Stimulated activated memory B cell treated with anti-CD40 and anti-IgM and Interleukin-4, amounts not matched to agents 10 μg/mL and 1 μg/mL and 100 μg/mL, for 72 hours (primary cell): ENCODE measurements at regions not wholly inside any gene's neighbourhood (a gene's known extent, or its start where the extent isn't known, plus 50 kb on each side); places are given as distances from the start of the nearest gene placed in this dataset.

ENCODE experiments used
- ATAC-seq: fragments of 150-1000 bp; cut with Tn5 transposase; 2 replicates; pipeline ENCODE4 v1.10.0; 2021
- H3K27ac Mint-ChIP-seq: one replicate; pipeline ENCODE4 v1.8.0; 2022; ENCODE audit warnings: mild to moderate bottlenecking, mixed read lengths
- H3K27me3 Mint-ChIP-seq: one replicate; pipeline ENCODE4 v1.8.0; 2022; ENCODE audit warnings: mixed read lengths
- H3K36me3 Mint-ChIP-seq: one replicate; pipeline ENCODE4 v1.8.0; 2022; ENCODE audit warnings: mixed read lengths
- H3K4me1 Mint-ChIP-seq: one replicate; pipeline ENCODE4 v1.8.0; 2022; ENCODE audit warnings: mixed read lengths
- H3K4me3 Mint-ChIP-seq: one replicate; pipeline ENCODE4 v1.8.0; 2022; ENCODE audit warnings: mild to moderate bottlenecking, moderate library complexity, mixed read lengths
- H3K9me3 Mint-ChIP-seq: one replicate; pipeline ENCODE4 v1.8.0; 2022; ENCODE audit warnings: mixed read lengths

DNA sequence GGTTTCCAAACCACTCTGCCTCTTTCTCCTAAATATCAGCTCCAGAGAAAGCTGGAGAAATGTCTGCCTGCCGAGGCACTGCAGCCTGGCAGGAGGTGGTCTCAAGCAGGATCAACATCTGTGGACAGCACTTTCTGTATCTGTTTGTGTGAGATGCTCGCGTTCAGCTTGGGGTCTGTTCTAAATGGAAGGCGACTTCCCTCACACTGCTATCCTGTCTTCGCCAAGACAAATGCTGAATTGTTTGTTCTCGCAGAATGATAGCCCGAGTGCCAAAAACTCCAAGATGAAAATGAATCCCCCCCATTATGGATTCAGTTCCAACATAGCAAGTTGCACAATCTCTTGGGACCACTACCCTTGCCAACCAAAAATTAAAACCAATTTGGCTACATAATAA, 72.2 kb upstream of the PALS2 start:
- H3K36me3 Mint-ChIP-seq: no peaks in the 10 kb centered on the region
- no peaks in the 10 kb centered on the region for H3K4me1 Mint-ChIP-seq
- no peaks in the 10 kb centered on the region for H3K9me3 Mint-ChIP-seq
- no peak overlapping the region for H3K27ac Mint-ChIP-seq
- no peak for ATAC-seq
- peaks cover 3% of the 10 kb centered on the region for H3K27me3 Mint-ChIP-seq
- H3K4me3 Mint-ChIP-seq: no peak overlapping the region

DNA sequence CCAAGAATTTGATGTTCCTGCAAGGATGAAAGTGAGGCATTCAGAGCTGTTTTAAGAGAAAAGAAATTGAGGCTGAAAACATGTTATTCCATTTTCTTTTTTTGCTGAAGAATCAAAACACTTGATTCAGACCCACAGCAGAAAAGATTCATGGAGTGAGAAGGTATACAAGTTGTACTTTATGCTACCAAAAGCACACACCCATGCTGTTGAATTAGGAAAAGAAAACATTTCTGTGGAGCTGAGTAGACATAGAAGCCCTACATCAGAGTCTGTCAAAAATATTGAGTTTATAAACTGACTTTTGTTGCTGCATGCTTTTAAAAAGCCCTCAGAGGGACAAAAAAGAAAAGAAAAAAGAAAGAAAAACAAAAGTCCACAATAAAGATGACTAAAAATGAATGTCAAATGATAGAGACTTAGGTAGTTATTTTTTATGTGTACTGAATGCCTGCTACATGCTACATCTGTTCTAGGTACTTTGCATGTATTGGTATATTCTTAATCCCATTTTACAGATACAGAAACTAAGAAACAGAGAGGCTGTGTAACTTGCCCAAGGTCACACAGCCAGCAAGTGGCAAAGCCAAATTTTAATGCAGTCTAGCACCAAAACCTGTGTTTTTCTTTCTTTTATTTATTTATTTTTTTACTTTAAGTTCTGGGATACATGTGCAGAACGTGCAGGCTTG, 71.7 kb upstream of the PALS2 start:
- Mint-ChIP-seq H3K36me3 (no peaks in the 10 kb centered on the region), H3K4me3 (no peak overlapping the region), H3K27ac (no peak overlapping the region), H3K4me1 (no peaks in the 10 kb centered on the region), H3K27me3 (peaks cover 9% of the 10 kb centered on the region), H3K9me3 (no peaks in the 10 kb centered on the region)
- no peak for ATAC-seq

DNA sequence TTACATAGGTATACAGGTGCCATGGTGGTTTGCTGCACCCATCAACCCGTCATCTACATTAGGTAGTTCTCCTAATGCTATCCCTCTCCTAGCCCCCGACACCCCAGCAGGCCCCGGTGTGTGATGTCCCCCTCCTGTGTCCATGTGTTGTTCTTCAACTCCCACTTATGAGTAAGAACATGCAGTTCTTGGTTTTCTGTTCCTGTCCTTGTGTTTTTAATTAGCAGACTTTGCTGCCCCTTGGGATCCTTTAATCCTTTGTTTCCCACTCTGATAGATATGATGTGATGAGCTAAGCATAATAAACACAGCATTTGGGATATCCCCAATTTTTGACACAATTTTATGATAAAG, 71.1 kb upstream of the PALS2 start:
- H3K27me3 Mint-ChIP-seq: peaks cover 11% of the 10 kb centered on the region
- no peak for ATAC-seq

DNA sequence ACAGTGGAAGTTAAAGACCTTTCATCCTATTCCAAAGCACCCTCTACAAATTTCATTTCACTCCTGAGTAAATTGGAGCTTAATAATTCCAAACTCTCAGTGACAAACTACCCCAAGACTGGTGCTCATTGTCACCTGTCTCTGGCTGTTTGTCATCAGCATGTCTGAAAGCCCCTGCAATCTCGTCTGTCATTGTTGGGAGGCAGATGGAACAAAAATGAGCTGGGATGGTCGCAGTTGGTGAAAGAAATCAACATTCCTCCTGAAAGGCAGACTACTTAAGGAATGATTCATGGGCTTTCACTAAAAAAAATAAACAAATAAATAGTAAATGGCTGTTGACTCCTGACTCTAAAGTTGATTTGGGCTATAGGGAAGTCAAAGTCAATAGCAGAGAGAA, 69.7 kb upstream of the PALS2 start:
- Mint-ChIP-seq H3K4me1 (no peaks in the 10 kb centered on the region), H3K4me3 (no peak overlapping the region)
- no peak for ATAC-seq

More for the DNA sequence above, 71.1 kb upstream of the PALS2 start:
- Mint-ChIP-seq H3K9me3 (no peaks in the 10 kb centered on the region), H3K27ac (no peak overlapping the region), H3K4me1 (no peaks in the 10 kb centered on the region), H3K36me3 (no peaks in the 10 kb centered on the region), H3K4me3 (no peak overlapping the region)

DNA sequence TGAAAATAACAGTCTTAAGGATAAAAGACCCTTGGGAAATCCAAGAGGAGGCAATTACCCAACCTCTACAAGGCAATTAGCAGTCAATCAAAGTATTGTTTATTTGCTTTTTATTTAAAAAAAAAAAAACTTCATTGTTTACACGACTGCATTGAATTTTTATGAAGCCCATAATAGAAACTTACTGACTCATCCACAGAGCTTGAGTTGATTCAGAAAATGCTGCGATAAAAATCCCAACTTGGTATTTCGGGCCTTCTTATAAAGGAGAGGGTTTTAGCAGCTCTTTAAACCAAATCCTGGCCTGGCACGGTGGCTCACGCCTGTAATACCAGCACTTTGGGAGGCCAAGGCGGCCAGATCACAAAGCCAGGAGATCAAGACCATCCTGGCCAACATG, 69.2 kb upstream of the PALS2 start:
- Mint-ChIP-seq H3K4me3 (no peak overlapping the region), H3K9me3 (no peaks in the 10 kb centered on the region), H3K36me3 (no peaks in the 10 kb centered on the region), H3K4me1 (no peaks in the 10 kb centered on the region), H3K27ac (no peak overlapping the region), H3K27me3 (peaks cover 11% of the 10 kb centered on the region)
- no peak for ATAC-seq

More for the DNA sequence above, 69.7 kb upstream of the PALS2 start:
- Mint-ChIP-seq H3K9me3 (no peaks in the 10 kb centered on the region), H3K27ac (no peak overlapping the region), H3K27me3 (peaks cover 11% of the 10 kb centered on the region), H3K36me3 (no peaks in the 10 kb centered on the region)

DNA sequence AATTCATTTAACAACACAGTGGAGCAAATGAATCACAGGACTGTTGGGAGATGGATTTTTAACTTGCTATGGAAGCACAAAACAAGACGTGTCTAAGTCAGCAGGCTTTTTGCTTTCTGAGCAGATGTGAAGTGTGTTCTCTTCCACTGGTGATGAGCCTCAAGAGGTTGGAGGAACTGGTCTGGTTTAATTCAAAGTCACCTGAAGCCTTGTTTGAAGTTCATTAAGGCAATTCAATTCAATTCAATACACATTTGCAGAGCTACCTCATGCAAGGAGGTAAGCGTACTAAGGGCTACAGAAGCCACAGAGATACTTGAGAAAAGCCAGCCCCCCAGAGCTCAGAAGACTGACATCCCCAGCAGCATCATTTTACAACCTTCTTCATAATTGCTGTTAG, 68.4 kb upstream of the PALS2 start:
- H3K4me1 Mint-ChIP-seq: no peaks in the 10 kb centered on the region
- ATAC-seq: no peak
- no peak overlapping the region for H3K4me3 Mint-ChIP-seq
- no peak overlapping the region for H3K27ac Mint-ChIP-seq
- no peaks in the 10 kb centered on the region for H3K36me3 Mint-ChIP-seq
- H3K27me3 Mint-ChIP-seq: peaks cover 11% of the 10 kb centered on the region
- H3K9me3 Mint-ChIP-seq: no peaks in the 10 kb centered on the region

DNA sequence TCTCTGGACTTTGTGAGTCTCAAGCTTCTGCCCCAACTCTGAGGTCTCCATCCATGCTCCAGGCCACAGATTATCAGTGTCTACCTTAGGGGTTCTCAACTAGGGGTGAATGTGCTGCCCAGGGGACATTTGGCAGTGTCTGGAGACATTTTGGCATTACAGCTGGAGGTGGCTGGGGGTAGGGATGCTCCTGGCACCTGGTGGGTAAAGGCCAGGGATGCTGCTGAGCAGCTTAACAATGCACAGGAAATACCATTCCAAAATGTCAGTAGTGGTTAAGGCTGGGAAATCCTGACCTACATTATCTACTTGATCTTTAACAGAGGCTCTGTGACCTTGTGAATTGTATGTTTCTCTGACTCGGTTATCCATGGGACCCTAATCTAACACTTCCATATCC, 67.3 kb upstream of the PALS2 start:
- no peak overlapping the region for H3K27ac Mint-ChIP-seq
- H3K36me3 Mint-ChIP-seq: no peaks in the 10 kb centered on the region
- no peak overlapping the region for H3K4me3 Mint-ChIP-seq
- H3K9me3 Mint-ChIP-seq: no peaks in the 10 kb centered on the region
- ATAC-seq: no peak
- H3K27me3 Mint-ChIP-seq: peaks cover 11% of the 10 kb centered on the region
- H3K4me1 Mint-ChIP-seq: no peaks in the 10 kb centered on the region

DNA sequence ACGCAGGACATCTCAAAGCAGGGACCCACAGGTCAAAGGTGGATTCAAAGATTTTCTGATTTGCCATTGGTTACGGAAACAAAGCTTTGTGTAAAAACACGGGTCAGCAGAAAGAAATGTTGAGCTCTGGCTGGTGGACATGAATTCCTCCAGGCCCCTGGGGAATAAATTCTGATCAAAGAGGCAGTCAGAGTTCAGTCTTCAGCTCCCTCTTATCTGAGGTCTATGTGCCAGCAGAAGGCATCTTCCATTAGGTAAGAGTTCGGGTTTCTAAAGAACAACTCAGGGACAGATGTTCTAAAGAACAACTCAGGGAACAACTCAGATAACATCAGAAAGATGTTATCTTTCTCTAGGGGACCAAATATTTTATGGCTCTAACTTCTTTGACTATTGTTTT, 64.9 kb upstream of the PALS2 start:
- H3K4me3 Mint-ChIP-seq: no peak overlapping the region
- H3K9me3 Mint-ChIP-seq: no peaks in the 10 kb centered on the region
- no peak for ATAC-seq
- H3K36me3 Mint-ChIP-seq: no peaks in the 10 kb centered on the region
- H3K27me3 Mint-ChIP-seq: peaks cover 11% of the 10 kb centered on the region
- no peak overlapping the region for H3K27ac Mint-ChIP-seq
- H3K4me1 Mint-ChIP-seq: no peaks in the 10 kb centered on the region

DNA sequence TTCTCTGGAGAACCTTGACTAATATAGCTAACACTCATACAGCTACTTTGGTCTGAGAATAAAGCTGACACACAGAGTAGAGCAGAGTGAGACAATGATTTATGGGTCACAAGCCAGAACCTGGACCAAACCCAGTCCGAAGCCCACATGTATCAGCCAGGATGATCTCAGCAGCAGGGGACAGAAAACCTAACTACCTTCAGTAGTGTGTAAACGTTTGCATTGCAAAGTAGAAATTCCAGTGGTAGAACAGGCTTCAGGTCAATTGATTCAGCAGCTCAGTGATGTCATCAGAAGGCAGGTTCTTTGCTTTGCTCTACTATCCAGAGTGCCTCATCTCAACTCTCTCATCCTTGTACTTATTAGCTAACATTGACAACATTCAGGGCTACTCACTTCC, 62.5 kb upstream of the PALS2 start:
- H3K36me3 Mint-ChIP-seq: no peaks in the 10 kb centered on the region
- ATAC-seq: no peak
- no peak overlapping the region for H3K4me3 Mint-ChIP-seq
- no peaks in the 10 kb centered on the region for H3K4me1 Mint-ChIP-seq
- peaks cover 23% of the 10 kb centered on the region for H3K27me3 Mint-ChIP-seq
- H3K27ac Mint-ChIP-seq: no peak overlapping the region
- peaks cover 3% of the 10 kb centered on the region for H3K9me3 Mint-ChIP-seq

DNA sequence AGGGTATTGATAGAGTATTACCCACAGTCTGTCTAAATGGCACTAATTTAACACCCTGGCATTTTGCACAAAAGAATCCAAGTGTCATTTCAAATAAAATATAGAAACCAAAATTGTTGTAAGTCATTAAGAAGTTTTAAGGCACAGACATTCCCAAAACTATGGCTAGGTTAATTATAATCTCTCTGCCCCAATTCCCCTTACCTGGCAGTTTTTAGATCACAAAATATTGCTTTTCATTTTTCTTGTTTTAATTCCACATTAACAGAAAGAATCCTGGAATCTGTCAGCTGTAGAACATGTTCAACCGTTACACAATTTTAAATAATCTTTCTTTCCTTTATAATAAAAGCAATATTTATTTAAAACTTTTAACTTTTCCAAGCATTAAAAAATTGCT, 56.1 kb upstream of the PALS2 start:
- Mint-ChIP-seq H3K9me3 (peaks cover 3% of the 10 kb centered on the region), H3K4me3 (no peak overlapping the region), H3K27me3 (peaks cover 47% of the 10 kb centered on the region)

DNA sequence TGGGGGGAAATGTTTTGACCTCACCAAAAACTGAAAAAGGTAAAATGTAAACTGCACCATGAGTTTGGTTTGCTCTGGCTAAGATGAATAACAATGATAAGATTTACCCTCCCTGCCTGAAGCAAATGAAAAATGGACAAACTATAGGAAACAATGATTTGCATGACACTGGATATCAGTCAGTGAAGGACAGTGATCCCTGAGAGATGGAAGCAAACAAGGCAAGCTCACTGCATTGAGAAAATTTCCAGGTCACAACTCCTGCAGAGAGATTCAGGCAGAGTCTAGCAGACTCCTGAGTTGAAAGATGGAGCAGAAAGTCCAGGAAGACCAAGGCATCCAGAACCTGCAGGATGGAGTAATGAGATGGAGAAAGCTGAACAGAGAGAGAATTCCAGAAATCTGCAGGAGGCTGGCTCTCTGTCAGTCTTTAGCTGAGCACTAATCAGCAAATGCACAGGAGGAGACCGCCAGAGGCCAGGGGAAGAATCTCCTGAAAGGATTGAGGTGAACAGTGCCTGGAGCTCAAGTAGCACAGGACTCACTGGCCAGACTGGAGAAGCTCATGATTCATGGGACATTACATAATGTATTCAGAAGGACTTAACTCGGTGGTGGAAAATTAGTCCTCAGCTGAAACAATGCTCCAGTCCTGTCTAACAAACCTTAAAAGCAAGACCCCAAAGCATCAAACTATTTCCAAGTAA, 51.2 kb upstream of the PALS2 start:
- Mint-ChIP-seq H3K36me3 (no peaks in the 10 kb centered on the region), H3K4me1 (no peaks in the 10 kb centered on the region), H3K27me3 (peaks cover 51% of the 10 kb centered on the region), H3K27ac (no peak overlapping the region), H3K4me3 (no peak overlapping the region), H3K9me3 (no peaks in the 10 kb centered on the region)
- no peak for ATAC-seq

More for the DNA sequence above, 56.1 kb upstream of the PALS2 start:
- H3K36me3 Mint-ChIP-seq: no peaks in the 10 kb centered on the region
- no peak for ATAC-seq
- no peak overlapping the region for H3K27ac Mint-ChIP-seq
- H3K4me1 Mint-ChIP-seq: no peaks in the 10 kb centered on the region
